ENCODE measurements at regions not wholly inside any gene's neighbourhood (a gene's known extent, or its start where the extent isn't known, plus 50 kb on each side); places are given as distances from the start of the nearest gene placed in this dataset.
A peak's percentile ranks its signal among the peaks of the same experiment; 100 is the strongest.

DNA sequence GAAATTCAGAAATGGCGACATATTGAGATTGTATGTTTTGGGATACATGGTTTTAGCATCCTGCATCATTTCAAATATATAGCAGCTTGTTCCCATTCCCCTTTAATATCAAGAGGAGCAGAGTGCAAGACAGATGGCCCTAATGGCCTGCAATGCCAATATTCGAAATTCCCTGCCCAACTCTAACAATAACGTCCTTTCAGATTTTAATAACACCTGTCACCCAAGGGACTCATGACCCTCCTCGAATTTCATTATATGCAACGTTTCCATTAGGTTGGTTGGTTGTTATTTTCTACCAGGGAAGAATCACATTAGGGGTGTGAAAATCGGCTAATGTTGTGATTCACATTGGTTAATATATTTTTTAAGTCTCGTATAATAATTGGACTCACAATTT is 170.0 kb downstream of the TNFSF13B start:
- no peak for DNase-seq

DNA sequence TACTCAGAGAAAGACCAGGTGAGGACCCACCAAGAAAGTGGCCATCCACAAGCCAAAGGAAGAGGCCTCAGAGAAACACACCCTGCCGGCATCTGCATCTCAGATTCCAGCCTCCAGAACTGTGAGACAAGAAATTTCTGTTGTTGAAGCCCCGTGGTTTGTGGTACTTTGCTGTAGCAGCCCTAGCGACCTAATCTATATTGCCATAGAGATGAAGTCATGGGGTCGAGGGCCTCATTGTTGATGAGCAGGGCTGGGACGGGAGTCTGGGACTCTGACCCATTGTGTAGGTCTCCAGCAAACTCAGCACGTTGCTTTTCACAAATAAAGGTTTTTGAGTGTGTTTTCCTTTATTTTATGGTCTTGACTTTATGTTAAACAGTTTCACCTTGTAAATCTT is 174.9 kb downstream of the TNFSF13B start:
- no peak for DNase-seq

DNA sequence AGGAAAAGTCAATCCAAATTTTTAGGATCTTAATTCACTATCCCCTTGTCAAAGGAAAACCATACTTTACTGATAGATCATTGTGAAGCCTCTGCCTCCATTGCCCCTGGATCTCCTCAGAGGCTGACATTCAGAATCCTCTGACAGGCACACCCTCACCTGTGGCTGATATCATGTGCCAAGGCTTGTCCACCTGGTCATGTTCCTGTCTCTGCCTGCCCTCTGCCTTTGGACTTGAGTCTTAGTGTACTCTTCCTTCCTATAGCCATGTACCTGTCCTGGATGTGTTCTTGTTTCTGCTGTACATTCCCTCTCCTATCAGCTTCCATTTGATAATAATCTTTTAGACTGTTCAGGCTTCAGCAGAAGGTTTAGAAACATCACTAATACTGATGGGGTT is 179.4 kb downstream of the TNFSF13B start:
- DNase-seq: no peak

DNA sequence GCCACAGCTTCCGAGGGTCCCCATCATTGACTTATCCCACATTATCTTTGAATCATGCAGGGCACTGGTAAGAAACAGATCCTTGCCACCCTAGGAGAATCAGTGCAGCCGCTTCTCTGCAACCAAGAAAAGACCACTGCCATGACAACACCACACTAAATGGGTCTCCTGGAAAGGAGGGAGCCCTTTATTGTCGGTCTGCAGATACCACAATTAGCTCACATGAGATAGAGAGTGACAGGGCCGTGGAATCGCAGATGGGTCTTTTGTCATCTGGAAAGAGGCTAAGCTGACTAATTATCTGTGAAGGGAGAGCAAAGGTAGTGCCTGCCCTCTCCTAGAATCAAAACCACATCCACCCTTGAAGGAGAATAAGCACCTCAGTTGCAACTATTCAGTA is 178.3 kb upstream of the MYO16 start:
- no peak for DNase-seq

DNA sequence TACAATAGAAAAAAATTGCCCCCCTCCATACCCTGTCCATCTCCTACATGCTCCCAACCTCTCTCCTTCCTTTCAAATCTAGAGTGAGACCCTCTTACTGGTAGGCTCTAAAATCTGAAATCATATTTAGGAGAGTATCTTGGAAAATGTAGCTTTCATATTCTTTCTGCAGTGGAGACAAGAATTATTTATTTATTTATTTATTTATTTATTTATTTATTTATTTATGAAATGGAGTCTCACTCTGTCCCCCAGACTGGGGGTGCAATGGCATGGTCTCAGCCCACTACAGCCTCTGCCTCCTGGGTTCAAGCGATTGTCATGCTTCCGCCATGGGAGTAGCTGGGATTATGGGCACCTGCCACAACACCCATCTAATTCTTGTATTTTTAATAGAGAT is 174.1 kb upstream of the MYO16 start:
- DNase-seq: no peak

DNA sequence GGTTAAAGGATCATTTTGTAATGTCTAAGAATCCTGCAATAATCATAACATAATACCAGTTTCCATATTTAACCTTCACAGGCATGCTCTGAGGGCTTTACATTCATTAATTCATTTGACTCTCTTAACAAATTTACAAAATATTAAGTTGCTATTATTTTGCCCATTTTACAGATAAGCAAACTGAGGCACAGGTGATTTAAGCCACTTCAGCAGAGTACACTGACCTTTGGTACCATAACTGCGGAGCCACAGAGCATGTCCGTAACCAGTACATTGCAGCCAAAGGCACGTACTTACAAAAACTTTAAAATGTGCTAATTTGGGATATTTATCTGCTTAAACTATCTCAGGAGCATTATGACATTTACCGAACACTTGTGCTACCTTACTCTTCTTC is 169.4 kb upstream of the MYO16 start:
- no peak for DNase-seq

DNA sequence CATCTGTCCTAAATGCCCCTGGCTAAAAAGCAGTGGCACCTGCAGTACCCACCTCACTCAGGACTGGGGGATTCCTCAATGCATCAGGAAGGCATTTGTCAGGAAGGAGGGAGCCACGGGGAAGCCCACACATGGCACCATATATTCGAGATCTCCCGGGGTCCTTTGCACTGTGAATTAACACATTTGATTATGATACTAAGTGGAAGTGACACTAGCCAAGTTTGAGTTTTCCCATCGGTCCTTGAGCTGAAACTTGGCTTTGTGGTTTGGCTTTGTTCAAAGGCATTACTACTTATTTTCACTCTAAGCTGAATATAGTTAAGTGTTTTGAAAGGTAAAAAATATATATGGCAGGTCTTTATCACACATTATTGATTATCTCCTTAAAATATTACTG is 168.7 kb upstream of the MYO16 start:
- DNase-seq: no peak

DNA sequence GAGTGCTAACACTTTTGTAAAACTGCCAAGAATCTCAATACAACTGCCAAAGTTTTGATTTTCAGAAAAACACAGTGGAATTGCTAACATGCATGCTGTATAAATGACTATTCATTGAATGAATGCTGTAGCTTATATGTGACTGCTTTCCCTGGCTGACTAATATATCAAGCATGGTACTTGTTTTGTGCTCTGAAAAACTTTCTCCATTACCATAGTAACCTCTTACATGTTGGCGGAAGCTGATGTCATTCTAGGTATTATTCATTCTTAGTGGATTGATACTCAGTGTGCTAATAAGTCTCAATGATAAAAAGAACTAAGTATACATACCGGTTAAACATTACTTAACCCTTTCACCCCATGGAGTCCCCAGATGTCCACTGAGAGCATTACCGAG is 166.1 kb upstream of the MYO16 start:
- no peak for DNase-seq

DNA sequence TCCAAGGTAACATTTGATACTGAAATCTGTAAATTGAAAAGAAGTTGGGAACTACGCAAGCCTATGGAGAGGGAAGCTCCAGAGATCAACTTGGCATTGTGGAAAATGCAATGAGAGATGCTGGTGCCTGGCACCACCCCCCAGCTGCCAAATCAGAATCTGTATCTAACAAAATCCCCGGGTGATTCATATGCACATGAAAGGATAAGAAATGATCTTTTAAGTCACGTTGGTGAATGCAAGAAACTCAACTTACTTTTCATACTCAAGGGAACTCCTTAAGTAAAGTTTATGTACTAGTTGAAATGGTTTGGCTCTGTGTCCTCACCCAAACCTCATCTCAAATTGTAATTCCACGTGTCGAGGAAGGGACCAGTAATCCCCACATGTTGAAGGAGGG is 158.5 kb upstream of the MYO16 start:
- no peak for DNase-seq

DNA sequence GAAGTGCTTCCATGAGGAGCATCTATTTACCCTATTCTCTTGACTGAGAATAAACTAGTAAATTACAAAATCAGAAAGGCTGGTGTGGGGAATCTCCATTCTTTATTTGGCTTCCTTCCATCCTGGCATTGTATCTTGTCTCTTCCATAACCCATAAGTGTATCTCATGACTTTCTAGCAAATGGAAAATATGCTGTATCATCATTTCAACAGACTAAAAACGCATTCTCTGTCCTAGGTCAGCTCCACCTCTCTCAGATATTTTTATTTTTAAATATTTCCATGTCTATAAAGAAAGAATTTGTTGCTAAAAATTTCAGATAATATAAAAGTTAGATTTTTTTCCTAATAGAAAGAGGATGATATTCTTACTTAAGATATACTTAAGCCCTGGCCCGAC is 154.2 kb upstream of the MYO16 start:
- DNase-seq: no peak

DNA sequence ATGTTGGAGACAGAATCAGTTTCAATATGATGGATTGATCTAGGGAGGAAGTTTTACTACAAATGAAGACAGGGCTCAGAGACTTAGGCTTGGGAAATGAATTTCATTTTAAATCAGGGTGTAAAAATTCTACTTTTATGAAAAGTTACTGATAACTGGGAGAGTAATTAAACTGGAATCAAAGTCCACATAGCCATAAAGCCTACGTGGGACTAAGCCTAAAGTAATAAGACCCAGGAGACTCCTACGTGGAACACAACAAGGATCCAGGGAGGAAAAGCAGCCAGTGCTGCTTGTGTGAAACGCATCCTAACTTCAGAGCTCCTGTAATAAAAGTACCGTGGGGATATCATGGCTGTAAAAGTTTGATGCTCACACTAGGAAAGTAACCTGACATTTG is 152.0 kb upstream of the MYO16 start:
- DNase-seq: no peak

DNA sequence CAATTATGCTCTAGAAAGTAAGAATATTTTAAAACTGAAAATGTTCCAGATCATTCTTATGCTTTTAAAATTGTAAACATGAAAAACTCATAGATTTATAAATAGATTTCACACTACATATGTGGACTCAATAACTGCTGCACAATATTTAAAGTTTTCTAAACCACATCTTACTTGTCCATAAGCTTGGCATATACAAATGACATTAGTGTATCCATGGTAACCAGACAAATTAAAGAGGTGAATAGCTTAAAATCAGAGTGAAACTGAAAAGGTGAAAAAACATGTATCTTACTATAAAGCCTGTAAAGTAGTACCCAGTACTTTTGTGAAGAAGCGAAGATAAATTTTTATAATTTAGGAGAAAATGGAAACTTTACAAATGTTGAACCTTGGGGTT is 151.2 kb upstream of the MYO16 start:
- no peak for DNase-seq

DNA sequence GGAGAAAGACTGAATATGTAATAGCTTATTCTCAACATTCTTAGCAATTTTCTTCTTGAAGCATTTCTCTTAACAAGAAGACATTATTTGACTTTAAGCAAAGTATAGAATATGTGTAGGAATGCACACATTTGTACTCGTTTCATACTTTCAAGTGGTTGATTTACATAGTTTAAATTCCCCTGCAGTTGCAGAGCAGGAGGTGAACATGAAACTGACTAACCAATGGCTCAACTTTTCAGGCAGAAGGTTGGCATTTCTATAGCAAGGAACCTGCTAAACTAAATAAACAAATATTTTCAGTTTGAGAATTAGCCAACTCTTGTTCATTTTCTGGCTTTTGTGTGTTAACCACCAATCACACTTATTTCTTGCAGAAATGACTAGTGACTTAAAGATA is 145.4 kb upstream of the MYO16 start:
- DNase-seq: no peak

DNA sequence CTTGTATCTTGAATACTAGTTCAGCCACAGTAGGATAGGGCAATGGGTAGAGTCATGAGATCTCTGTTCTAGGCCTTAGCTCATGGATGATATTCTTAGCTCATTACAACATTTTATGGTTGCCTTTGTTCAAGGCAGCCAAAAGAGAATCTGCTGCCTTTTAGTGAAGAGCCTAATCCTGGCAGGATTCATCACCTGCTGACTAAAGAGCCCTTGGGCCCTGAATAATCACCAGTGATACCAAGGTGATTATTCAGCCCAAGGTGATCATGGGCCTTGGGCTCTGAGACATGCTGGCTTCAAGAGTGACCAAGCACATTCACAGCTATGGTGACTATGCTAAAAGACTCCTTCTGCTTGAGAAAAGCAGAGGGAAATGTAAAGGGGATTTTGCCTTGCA is 143.3 kb upstream of the MYO16 start:
- DNase-seq: no peak

DNA sequence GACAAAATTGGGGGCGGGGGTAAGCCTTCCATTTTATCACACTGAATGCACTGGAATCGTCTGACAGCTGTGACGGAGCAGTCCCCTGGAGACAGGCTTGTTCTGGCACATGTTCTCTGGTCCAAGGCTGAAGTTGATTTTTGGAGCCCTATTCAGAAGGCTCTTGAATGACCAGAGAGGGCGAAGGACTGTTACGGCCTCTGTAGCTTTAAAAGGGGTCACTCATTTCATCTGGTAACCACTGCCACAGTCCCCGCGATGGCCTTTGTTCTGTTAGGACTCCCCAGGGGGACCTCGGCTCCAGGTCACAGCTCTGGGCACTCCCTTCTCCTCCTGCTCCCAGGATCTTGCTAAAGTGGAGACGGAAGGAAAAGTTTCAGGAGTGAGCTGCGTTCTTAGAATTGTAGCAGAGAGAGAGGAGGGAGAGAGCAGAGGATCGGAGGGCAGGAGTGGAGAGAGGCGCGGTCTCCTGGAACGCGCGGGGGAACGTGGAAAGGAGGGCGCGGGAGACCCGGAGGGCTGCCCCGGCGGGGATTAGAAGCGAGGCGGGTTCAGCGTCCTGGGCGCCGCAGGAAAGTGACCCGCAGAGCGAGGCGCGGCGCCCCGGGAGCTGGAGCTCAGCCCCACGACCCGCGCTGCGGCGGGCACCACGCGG is 134.3 kb upstream of the MYO16 start:
- no peak for DNase-seq

DNA sequence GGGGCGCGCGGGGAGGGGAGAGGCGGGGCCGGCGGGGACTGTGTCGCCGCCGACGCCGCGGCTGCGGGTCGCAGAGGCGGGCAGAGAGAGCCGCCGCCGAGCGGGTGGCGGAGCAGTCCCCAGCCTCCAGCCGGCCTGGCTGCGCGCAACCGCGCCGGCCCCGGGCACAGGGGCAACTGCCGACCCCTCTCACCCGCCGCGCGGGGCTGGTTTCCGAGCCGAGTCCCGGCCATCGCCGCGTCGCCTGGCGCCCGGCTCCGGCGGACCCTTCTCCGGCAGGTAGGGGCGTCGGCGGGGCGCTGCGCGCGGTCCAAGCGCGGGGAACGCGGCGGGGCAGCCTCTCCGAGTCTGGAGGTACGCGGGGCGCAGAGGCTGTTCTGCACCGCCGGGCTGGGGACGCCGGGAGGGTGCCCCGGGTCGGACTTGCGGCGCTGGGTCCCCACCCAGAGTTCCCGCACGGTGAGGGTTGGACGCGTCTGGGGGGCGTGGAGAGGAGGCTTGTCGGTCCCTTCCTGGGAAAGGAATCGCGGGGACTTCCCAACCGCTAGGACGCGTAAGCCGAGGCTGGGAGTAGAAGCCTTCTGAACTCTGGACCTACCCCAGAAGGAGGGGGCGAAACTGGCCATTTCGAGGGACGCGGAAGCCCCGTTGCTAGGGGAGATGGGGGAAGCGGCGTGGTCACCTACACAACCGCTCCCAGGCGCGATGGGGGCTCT is 133.6 kb upstream of the MYO16 start:
- DNase-seq: peak; percentile 37

DNA sequence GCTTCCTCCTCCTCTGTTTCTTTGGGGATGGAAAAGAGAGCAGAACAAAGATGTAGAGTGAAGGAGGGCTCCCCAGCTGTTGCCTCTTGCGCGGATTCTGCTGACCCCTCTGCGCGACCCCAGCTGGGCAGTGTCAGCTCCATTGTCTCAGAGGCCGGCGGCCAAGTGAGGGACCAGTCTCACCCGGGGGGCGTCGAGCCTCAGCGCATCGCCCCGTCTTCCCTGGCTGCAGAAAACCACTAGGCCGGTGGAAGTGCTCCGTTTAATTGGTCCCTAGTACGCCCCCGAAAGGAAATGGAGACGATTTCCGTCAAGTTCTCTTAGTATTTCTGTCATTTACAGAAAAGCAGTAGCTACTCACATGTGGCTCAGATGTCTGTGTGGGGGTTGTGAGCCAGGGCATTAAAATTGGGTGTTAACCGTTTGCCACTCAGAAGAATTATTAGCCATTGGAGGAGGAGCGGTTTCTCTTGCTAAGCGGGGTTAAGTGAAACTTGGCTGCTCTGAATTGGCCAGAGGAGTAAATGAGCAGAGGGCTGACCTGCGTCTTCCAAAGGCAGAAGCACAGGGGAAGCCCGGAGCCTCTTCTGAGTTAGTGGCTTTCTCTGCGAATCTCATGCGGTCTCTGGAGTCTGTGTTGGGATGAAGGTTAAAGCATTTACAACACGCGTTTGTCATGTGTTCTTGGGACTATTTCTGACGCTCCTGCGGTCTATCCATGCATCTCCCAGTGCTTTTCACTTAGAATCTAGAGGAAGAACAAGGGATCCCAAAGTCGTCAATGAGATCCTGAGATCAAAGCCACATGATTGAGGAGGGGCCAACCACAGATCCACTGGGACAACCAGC is 132.8 kb upstream of the MYO16 start:
- DNase-seq: no peak

DNA sequence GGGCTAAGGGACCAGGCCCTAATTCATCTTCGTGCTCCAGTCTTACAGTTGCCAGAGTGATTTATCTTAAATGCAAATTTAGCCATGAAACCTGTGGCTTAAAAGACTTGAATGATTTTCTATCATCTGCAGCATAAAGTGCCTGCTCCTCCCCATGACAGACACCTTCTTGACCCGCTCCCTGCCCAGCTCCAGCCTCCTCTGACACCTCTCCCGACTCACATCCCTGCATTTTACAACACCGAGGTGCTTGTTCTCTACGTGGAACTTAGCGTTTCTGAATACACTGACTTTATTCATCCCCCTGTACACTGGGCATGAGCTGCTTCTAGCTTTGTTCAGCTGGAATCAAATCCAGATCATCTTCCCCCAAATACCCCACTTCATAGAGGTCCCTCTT is 128.7 kb upstream of the MYO16 start:
- no peak for DNase-seq

DNA sequence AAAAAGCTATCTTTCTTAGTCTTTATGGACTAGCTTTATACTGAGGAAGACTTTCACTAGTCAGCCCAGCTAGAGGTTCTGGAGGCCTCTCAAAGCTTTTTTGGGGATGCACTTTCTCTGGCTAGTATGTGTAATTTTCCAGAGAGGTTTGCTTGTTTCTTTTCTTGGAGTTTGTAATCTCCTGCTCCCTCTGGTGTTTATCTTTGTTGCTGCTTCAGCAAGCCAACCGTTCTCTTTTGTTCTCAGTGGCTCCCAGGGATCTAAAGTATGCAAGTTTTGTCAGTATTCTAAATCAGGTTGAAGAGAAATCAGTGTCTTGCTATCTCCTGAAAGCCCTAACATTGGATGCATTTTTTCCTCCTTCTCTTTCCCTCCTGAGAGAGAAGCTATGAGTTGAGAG is 121.1 kb upstream of the MYO16 start:
- peak; percentile 17 for DNase-seq

DNA sequence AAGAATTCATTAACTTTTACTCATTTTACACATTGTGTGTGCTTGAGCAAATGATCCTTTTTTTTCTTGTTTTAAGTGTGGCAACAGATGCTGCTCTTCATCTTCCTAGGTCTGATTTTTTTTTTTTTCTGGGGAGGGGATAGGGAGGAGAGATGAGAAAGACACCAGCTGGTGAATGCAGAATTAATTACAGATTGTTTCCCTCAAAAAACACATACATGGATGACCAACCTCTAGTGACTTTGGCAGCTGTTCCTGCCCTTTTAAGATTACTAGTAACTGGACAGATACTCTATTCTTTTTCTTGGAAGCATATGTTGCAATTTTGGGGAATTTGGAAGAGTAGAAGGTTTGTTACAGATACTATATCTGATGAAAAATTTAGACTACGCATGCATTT is 103.6 kb upstream of the MYO16 start:
- DNase-seq: no peak

DNA sequence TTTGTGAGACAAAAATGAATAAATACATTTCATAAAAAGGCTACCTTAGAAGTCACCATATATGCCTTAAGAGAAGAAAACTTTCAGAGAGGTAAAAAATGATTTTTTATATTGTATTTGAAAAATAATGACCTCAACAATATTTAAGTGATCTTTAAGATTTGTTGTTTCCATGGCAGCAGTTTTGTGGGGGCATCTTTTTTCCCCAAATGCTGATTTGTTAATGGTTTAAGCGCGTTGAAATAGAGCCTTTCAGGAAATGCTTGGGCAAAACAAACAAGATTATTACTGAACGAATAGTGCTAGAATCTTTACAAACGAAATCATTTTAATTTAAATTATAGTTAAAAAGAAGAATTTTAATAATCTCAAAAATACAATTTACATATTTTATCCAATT is 103.1 kb upstream of the MYO16 start:
- no peak for DNase-seq

DNA sequence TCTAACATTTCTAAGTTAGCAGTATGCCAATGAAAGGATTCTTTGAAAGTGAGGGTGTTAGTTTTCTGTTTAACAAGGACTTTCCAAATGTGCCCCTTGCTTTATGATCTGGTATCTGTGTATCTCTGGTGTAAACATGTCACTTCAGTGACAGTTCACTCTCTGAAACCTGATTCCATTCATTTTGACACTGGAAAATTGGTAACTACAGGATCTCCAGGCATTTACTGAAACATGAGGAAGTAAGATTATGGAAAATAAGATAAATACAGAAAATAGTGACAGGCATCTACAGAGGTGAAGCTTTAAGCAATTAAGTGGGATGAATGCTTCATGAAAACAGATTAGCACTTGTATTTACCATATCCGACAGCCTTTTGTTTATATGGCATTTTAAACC is 101.6 kb upstream of the MYO16 start:
- no peak for DNase-seq

DNA sequence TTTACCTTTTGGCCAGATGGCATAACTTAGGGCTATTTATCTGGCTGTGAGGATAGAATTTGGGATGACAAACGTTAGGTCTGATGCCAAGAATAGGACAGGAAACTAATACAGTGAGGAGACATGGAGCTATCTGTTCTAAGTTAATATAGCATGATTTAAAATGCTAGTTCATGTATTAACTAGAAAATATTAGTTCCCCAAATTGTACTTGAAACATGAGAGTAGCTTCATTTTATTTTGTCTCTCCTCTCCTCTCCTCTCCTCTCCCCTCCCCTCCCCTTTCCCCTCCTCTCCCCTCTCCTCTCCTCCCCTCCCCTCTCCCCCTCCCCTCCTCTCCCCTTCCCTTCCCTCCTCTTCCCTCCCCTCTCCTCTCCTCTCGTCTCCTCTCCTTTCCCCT is 101.1 kb upstream of the MYO16 start:
- DNase-seq: no peak

DNA sequence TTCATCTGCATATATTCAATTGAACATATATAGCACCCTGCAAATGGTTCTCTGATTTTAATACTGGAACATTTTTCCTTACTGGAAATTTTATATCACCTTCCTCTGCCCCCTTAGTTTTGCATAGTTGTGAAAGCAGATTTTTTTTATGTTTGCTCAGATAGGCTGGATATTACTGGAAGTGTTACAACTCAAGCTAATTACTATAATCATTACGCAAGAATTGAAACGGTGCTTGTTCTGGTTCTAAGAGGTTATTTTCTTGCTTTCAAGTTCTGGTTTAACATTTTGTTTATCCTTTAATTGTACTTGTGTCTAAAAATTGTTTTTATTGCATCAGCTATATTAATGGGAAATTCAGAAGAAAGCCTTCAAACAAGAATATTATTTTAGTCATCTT is 95.6 kb upstream of the MYO16 start:
- no peak for DNase-seq
